ENCODE measurements at regions not wholly inside any gene's neighbourhood (a gene's known extent, or its start where the extent isn't known, plus 50 kb on each side); places are given as distances from the start of the nearest gene placed in this dataset.

GRCh38 chr14:83463500-83464098 is 1929.9 kb upstream of the SEL1L start:
- H3K27me3 ChIP-seq (ENCODE audit: low read depth, low read length): no peaks in the 10 kb centered on the region
- no peak overlapping the region for H3K4me3 ChIP-seq (ENCODE audit: low read depth in 1 of 2, low read length in 2 of 2)
- no peak overlapping the region for H3K27ac ChIP-seq (ENCODE audit: low read length)

GRCh38 chr14:83467811-83468210 is 1934.2 kb upstream of the SEL1L start:
- H3K27me3 ChIP-seq (ENCODE audit: low read depth, low read length): no peaks in the 10 kb centered on the region
- no peaks in the 10 kb centered on the region for H3K9me3 ChIP-seq (ENCODE audit: control insufficient read depth in 1 of 2, low read length in 2 of 2)
- H3K27ac ChIP-seq (ENCODE audit: low read length): no peak overlapping the region
- H3K36me3 ChIP-seq (ENCODE audit: control insufficient read depth in 1 of 2, insufficient read depth in 2 of 2, low read length in 2 of 2): no peaks in the 10 kb centered on the region
- H3K4me1 ChIP-seq (ENCODE audit: control insufficient read depth in 1 of 2, insufficient read depth in 2 of 2, low read length in 2 of 2): no peaks in the 10 kb centered on the region
- H3K4me3 ChIP-seq (ENCODE audit: low read depth in 1 of 2, low read length in 2 of 2): no peak overlapping the region

More at GRCh38 chr14:83463500-83464098, 1929.9 kb upstream of the SEL1L start:
- no peaks in the 10 kb centered on the region for H3K9me3 ChIP-seq (ENCODE audit: control insufficient read depth in 1 of 2, low read length in 2 of 2)
- no peaks in the 10 kb centered on the region for H3K4me1 ChIP-seq (ENCODE audit: control insufficient read depth in 1 of 2, insufficient read depth in 2 of 2, low read length in 2 of 2)
- H3K36me3 ChIP-seq (ENCODE audit: control insufficient read depth in 1 of 2, insufficient read depth in 2 of 2, low read length in 2 of 2): no peaks in the 10 kb centered on the region

- Histone ChIP-seq H3K36me3 (ENCODE audit: control insufficient read depth in 1 of 2, insufficient read depth in 2 of 2, low read length in 2 of 2) (no peaks in the 10 kb centered on the region), H3K4me1 (ENCODE audit: control insufficient read depth in 1 of 2, insufficient read depth in 2 of 2, low read length in 2 of 2) (no peaks in the 10 kb centered on the region), H3K27me3 (ENCODE audit: low read depth, low read length) (no peaks in the 10 kb centered on the region), H3K27ac (ENCODE audit: low read length) (no peak overlapping the region), H3K4me3 (ENCODE audit: low read depth in 1 of 2, low read length in 2 of 2) (no peak overlapping the region), H3K9me3 (ENCODE audit: control insufficient read depth in 1 of 2, low read length in 2 of 2) (no peaks in the 10 kb centered on the region)
Measured at GRCh38 chr14:83470466-83470865, 1936.8 kb upstream of the SEL1L start.

GRCh38 chr14:83470959-83471695 is 1937.5 kb upstream of the SEL1L start:
- Histone ChIP-seq H3K27ac (ENCODE audit: low read length) (no peak overlapping the region), H3K4me3 (ENCODE audit: low read depth in 1 of 2, low read length in 2 of 2) (no peak overlapping the region), H3K27me3 (ENCODE audit: low read depth, low read length) (no peaks in the 10 kb centered on the region), H3K36me3 (ENCODE audit: control insufficient read depth in 1 of 2, insufficient read depth in 2 of 2, low read length in 2 of 2) (no peaks in the 10 kb centered on the region), H3K9me3 (ENCODE audit: control insufficient read depth in 1 of 2, low read length in 2 of 2) (no peaks in the 10 kb centered on the region), H3K4me1 (ENCODE audit: control insufficient read depth in 1 of 2, insufficient read depth in 2 of 2, low read length in 2 of 2) (no peaks in the 10 kb centered on the region)

- no peak overlapping the region for H3K4me3 ChIP-seq (ENCODE audit: low read depth in 1 of 2, low read length in 2 of 2)
- no peak overlapping the region for H3K27ac ChIP-seq (ENCODE audit: low read length)
- no peaks in the 10 kb centered on the region for H3K27me3 ChIP-seq (ENCODE audit: low read depth, low read length)
- H3K4me1 ChIP-seq (ENCODE audit: control insufficient read depth in 1 of 2, insufficient read depth in 2 of 2, low read length in 2 of 2): no peaks in the 10 kb centered on the region
- no peaks in the 10 kb centered on the region for H3K9me3 ChIP-seq (ENCODE audit: control insufficient read depth in 1 of 2, low read length in 2 of 2)
- no peaks in the 10 kb centered on the region for H3K36me3 ChIP-seq (ENCODE audit: control insufficient read depth in 1 of 2, insufficient read depth in 2 of 2, low read length in 2 of 2)
Measured at GRCh38 chr14:83473416-83474235, 1940.0 kb upstream of the SEL1L start.

GRCh38 chr14:83478741-83479140 is 1945.1 kb upstream of the SEL1L start:
- H3K27me3 ChIP-seq (ENCODE audit: low read depth, low read length): no peaks in the 10 kb centered on the region
- H3K4me3 ChIP-seq (ENCODE audit: low read depth in 1 of 2, low read length in 2 of 2): no peak overlapping the region
- no peak overlapping the region for H3K27ac ChIP-seq (ENCODE audit: low read length)
- H3K4me1 ChIP-seq (ENCODE audit: control insufficient read depth in 1 of 2, insufficient read depth in 2 of 2, low read length in 2 of 2): no peaks in the 10 kb centered on the region
- H3K36me3 ChIP-seq (ENCODE audit: control insufficient read depth in 1 of 2, insufficient read depth in 2 of 2, low read length in 2 of 2): no peaks in the 10 kb centered on the region
- H3K9me3 ChIP-seq (ENCODE audit: control insufficient read depth in 1 of 2, low read length in 2 of 2): no peaks in the 10 kb centered on the region

GRCh38 chr14:83483063-83483462 is 1949.4 kb upstream of the SEL1L start:
- H3K27me3 ChIP-seq (ENCODE audit: low read depth, low read length): no peaks in the 10 kb centered on the region
- no peak overlapping the region for H3K4me3 ChIP-seq (ENCODE audit: low read depth in 1 of 2, low read length in 2 of 2)
- no peaks in the 10 kb centered on the region for H3K36me3 ChIP-seq (ENCODE audit: control insufficient read depth in 1 of 2, insufficient read depth in 2 of 2, low read length in 2 of 2)
- H3K4me1 ChIP-seq (ENCODE audit: control insufficient read depth in 1 of 2, insufficient read depth in 2 of 2, low read length in 2 of 2): no peaks in the 10 kb centered on the region
- no peaks in the 10 kb centered on the region for H3K9me3 ChIP-seq (ENCODE audit: control insufficient read depth in 1 of 2, low read length in 2 of 2)
- H3K27ac ChIP-seq (ENCODE audit: low read length): no peak overlapping the region

- Histone ChIP-seq H3K27ac (ENCODE audit: low read length) (no peak overlapping the region), H3K36me3 (ENCODE audit: control insufficient read depth in 1 of 2, insufficient read depth in 2 of 2, low read length in 2 of 2) (no peaks in the 10 kb centered on the region), H3K4me3 (ENCODE audit: low read depth in 1 of 2, low read length in 2 of 2) (no peak overlapping the region), H3K9me3 (ENCODE audit: control insufficient read depth in 1 of 2, low read length in 2 of 2) (no peaks in the 10 kb centered on the region), H3K27me3 (ENCODE audit: low read depth, low read length) (no peaks in the 10 kb centered on the region), H3K4me1 (ENCODE audit: control insufficient read depth in 1 of 2, insufficient read depth in 2 of 2, low read length in 2 of 2) (no peaks in the 10 kb centered on the region)
Measured at GRCh38 chr14:83485591-83485990, 1951.9 kb upstream of the SEL1L start.

- Histone ChIP-seq H3K27me3 (ENCODE audit: low read depth, low read length) (no peaks in the 10 kb centered on the region), H3K36me3 (ENCODE audit: control insufficient read depth in 1 of 2, insufficient read depth in 2 of 2, low read length in 2 of 2) (no peaks in the 10 kb centered on the region), H3K27ac (ENCODE audit: low read length) (no peak overlapping the region), H3K4me1 (ENCODE audit: control insufficient read depth in 1 of 2, insufficient read depth in 2 of 2, low read length in 2 of 2) (no peaks in the 10 kb centered on the region), H3K9me3 (ENCODE audit: control insufficient read depth in 1 of 2, low read length in 2 of 2) (no peaks in the 10 kb centered on the region), H3K4me3 (ENCODE audit: low read depth in 1 of 2, low read length in 2 of 2) (no peak overlapping the region)
Measured at GRCh38 chr14:83491091-83491490, 1957.4 kb upstream of the SEL1L start.

GRCh38 chr14:83520837-83521236 is 1987.2 kb upstream of the SEL1L start:
- Histone ChIP-seq H3K4me3 (ENCODE audit: low read depth in 1 of 2, low read length in 2 of 2) (no peak overlapping the region), H3K27ac (ENCODE audit: low read length) (no peak overlapping the region), H3K4me1 (ENCODE audit: control insufficient read depth in 1 of 2, insufficient read depth in 2 of 2, low read length in 2 of 2) (no peaks in the 10 kb centered on the region), H3K27me3 (ENCODE audit: low read depth, low read length) (no peaks in the 10 kb centered on the region), H3K36me3 (ENCODE audit: control insufficient read depth in 1 of 2, insufficient read depth in 2 of 2, low read length in 2 of 2) (no peaks in the 10 kb centered on the region), H3K9me3 (ENCODE audit: control insufficient read depth in 1 of 2, low read length in 2 of 2) (no peaks in the 10 kb centered on the region)

GRCh38 chr14:83529531-83529930 is 1995.9 kb upstream of the SEL1L start:
- no peak overlapping the region for H3K27ac ChIP-seq (ENCODE audit: low read length)
- no peaks in the 10 kb centered on the region for H3K4me1 ChIP-seq (ENCODE audit: control insufficient read depth in 1 of 2, insufficient read depth in 2 of 2, low read length in 2 of 2)
- no peaks in the 10 kb centered on the region for H3K9me3 ChIP-seq (ENCODE audit: control insufficient read depth in 1 of 2, low read length in 2 of 2)

More at GRCh38 chr14:83529531-83529930, 1995.9 kb upstream of the SEL1L start:
- no peak overlapping the region for H3K4me3 ChIP-seq (ENCODE audit: low read depth in 1 of 2, low read length in 2 of 2)
- H3K36me3 ChIP-seq (ENCODE audit: control insufficient read depth in 1 of 2, insufficient read depth in 2 of 2, low read length in 2 of 2): no peaks in the 10 kb centered on the region
- H3K27me3 ChIP-seq (ENCODE audit: low read depth, low read length): no peaks in the 10 kb centered on the region
